HG03159 (cell line): ENCODE measurements at regions not wholly inside any gene's neighbourhood (a gene's known extent, or its start where the extent isn't known, plus 50 kb on each side); places are given as distances from the start of the nearest gene placed in this dataset.

ENCODE experiments used
- ATAC-seq: cut with Tn5 transposase; IDR thresholded peaks from one replicate; pipeline ENCODE4 v1.9.1; 2021; ENCODE audit warnings: mild to moderate bottlenecking, moderate library complexity; ENCODE audit not compliant: unreplicated experiment

DNA sequence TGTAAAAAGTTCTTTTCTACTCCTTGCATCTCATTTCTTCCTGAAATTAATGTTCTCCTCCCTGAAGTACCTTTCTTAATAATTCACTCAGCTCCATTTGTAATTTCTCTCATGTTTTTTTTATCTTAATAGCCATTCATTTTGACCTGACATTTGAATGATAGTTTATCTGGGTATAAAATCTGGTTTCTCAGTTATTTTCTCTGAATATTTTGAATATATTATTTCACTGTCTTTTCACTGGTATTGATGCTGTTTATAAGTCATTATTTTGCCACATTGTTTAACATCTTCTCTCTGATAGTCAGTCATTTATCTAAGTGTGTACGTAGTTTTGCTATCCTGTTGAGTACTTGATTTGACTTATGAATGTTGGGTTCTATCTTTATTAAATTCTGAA lies 68.8 kb upstream of the ARHGAP18 start:
- ATAC-seq, result no peak

DNA sequence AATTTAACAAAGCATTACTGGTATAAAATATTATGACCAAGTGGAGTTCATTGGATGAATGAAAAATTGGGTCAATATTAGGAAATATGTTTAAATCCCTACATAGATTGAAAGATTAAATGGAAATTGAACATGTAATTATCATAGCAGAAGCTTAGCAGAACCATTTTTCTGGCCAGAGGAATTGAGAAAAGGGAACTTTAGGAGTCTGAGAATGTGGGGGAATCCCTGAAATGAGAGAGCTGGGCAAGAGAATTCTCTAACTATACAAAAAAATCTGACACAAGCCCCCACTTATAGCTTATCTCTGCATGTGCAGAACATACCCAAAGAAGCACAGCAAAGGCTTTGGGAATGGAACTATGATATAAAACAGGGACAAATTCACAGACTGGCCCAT lies 67.4 kb upstream of the ARHGAP18 start:
- ATAC-seq, result no peak

DNA sequence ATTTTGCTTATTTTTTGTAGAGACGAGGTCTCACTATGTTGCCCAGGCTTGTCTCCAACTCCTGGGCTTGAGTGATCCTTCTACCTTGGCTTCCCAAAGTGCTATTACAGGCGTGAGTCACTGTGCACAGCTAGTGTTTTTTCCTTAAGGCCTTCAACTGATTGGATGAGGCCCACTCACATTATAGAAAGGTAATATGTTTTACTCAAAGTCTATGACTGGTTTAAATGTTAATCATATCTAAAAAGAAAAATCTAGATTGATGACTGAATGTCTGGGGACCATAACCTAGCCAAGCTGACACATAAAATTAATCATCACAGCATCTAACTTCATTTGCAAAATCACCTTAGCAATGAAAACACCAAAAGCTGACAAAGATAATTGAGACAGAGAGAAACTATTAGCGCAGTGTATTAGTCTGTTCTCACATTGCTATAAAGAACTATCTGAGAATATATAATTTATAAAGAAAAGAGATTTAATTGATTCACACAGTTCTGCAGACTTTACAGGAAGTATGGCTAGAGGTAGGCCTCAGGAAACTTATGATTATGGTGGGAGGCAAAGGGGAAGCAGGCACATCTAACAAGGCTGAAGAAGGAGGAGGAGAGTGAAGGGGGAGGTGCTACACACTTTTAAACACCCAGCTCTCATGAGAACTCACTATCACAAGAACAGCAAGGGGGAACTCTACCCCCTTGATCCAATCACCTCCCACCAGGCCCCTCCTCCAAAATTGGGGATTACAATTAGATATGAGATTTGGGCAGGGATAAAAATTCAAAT lies 66.8 kb upstream of the ARHGAP18 start:
- ATAC-seq, result no peak

DNA sequence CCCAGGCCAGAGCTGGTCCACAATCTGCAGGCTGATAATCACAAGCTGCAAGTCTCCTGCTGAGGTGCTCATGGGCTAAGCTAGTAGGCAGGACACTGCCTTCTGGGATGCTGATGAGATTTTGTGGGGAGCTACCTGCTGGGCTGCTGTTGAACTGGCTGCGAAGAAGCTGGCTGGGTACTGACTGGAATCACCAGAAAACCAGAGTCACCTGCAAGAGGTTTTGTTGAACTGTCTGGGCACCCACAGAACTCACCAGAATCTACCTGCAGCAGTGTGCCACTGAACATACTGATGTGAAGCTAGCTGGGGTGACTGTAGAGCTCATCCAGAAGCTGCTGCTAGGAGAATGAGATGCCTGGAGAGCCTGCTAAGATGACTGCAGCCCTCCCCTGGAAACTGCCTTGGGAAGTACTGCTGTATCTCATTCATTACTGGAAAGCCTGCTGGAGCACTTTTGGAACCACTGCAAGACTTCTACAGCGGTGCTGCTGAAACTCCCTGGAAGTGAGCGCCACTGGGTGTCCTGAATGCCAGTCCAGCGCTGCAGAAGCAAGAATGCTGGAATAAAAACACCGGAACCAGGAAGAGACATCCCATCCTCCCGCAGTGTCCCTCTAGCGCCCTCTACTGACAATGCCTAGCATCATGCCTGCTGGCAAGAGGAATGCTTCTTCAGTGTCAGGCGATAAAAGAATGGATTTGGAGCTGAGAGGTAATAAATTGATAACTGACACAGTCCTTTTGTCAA lies 64.9 kb upstream of the ARHGAP18 start:
- no peak for ATAC-seq

GRCh38 chr6:129773304-129773703 lies 63.3 kb upstream of the ARHGAP18 start:
- ATAC-seq, result no peak

- no peak for ATAC-seq
Observed at GRCh38 chr6:129771678-129772077, 61.7 kb upstream of the ARHGAP18 start.

DNA sequence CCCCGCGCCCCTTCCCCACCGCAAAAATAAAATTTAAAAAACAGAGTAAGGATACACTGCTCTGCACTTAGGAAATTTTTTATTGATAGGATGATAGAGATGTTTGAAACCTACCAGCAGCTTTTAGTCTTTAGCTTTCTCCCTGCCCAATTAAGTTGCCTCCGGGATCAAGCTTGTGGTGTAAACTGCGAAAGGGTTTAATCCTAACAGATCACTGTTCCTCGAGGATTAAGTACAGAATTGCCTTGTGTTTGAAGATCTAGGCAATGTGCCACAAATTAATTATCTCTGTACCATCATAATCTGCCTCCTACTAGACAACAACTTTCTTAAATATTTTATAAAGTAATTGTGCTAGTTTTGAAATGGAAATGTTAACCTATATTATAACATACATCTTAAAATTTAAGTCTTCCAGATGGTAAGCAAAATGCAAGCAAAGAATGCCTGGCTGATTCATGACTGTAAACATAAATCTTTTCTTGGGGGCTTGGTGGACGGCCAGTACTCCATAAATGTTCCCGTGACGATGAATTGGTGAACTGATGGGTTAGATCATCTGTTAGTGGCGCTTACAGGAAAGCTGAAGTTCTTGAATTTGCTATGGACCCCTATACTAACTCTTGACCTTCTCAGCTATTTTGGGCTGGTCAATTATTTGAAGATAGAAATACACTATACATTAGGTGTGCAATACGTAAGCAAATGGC lies 58.0 kb upstream of the ARHGAP18 start:
- ATAC-seq, result no peak

- peak; percentile 89 for ATAC-seq
Observed at GRCh38 chr6:129766959-129767728, 57.2 kb upstream of the ARHGAP18 start.

- no peak for ATAC-seq
Observed at GRCh38 chr6:129764761-129765407, 54.9 kb upstream of the ARHGAP18 start.

GRCh38 chr6:129759796-129760605 lies 50.0 kb upstream of the ARHGAP18 start:
- ATAC-seq, result no peak
